GM23248 (cell line): ENCODE measurements at regions not wholly inside any gene's neighbourhood (a gene's known extent, or its start where the extent isn't known, plus 50 kb on each side); places are given as distances from the start of the nearest gene placed in this dataset.

Source experiments
- DNase-seq: peaks from one replicate; pipeline ENCODE4 v3.0.0-alpha.2; 2015
- H2AFZ ChIP-seq: fragments of 200-600 bp; sonication (generic); 2 replicates; pipeline ENCODE4 v1.6.1; 2016; ENCODE audit warnings: antibody characterized with exemption
- H3F3A ChIP-seq: fragments of 200-600 bp; sonication (generic); 2 replicates; pipeline ENCODE4 v1.6.1; 2016; ENCODE audit warnings: mild to moderate bottlenecking, antibody characterized with exemption, mixed run types; ENCODE audit not compliant: insufficient read depth
- H3K27ac ChIP-seq: fragments of 200-600 bp; sonication (generic); 2 replicates; pipeline ENCODE4 v1.5.1; 2016; ENCODE audit warnings: mild to moderate bottlenecking
- H3K27me3 ChIP-seq: fragments of 200-600 bp; sonication (generic); replicated peaks from 2 replicates; pipeline ENCODE4 v1.6.1; 2016; ENCODE audit warnings: mild to moderate bottlenecking; ENCODE audit not compliant: insufficient read depth
- H3K36me3 ChIP-seq: fragments of 200-600 bp; sonication (generic); 2 replicates; pipeline ENCODE4 v1.6.1; 2016; ENCODE audit warnings: low read depth, mild to moderate bottlenecking
- H3K4me1 ChIP-seq: fragments of 200-600 bp; sonication (generic); 2 replicates; pipeline ENCODE4 v1.6.1; 2016; ENCODE audit warnings: mild to moderate bottlenecking; ENCODE audit not compliant: insufficient read depth
- H3K4me2 ChIP-seq: fragments of 200-600 bp; sonication (generic); one replicate; pipeline ENCODE4 v1.6.1; 2016; ENCODE audit warnings: mild to moderate bottlenecking; ENCODE audit not compliant: unreplicated experiment
- H3K4me3 ChIP-seq: fragments of 200-600 bp; sonication (generic); 2 replicates; pipeline ENCODE4 v1.5.1; 2016; ENCODE audit warnings: mild to moderate bottlenecking
- H3K79me2 ChIP-seq: fragments of 200-600 bp; sonication (generic); 2 replicates; pipeline ENCODE4 v1.6.1; 2016; ENCODE audit warnings: mild to moderate bottlenecking; ENCODE audit not compliant: insufficient read depth
- H3K9ac ChIP-seq: fragments of 200-600 bp; sonication (generic); 2 replicates; pipeline ENCODE4 v1.6.1; 2016; ENCODE audit warnings: mild to moderate bottlenecking
- H3K9me2 ChIP-seq: fragments of 200-600 bp; sonication (generic); 2 replicates; pipeline ENCODE4 v1.6.1; 2016; ENCODE audit warnings: mixed run types, mild to moderate bottlenecking, moderate library complexity; ENCODE audit not compliant: insufficient read depth
- H3K9me3 ChIP-seq: fragments of 200-600 bp; sonication (generic); one replicate; pipeline ENCODE4 v1.6.1; 2017; ENCODE audit warnings: low read depth
- H4K20me1 ChIP-seq: fragments of 200-600 bp; sonication (generic); 2 replicates; pipeline ENCODE4 v1.6.0; 2016; ENCODE audit not compliant: insufficient read depth
- EZH2 ChIP-seq: fragments of 200-600 bp; sonication (generic); IDR thresholded peaks from 2 replicates; pipeline ENCODE4 v1.6.1; 2018; ENCODE audit warnings: antibody characterized with exemption, mild to moderate bottlenecking; ENCODE audit not compliant: insufficient read depth, poor library complexity, severe bottlenecking
- EZH2phosphoT487 ChIP-seq: fragments of 200-600 bp; sonication (generic); IDR thresholded peaks from 2 replicates; pipeline ENCODE4 v1.6.1; 2018; ENCODE audit warnings: antibody characterized with exemption, moderate library complexity, mild to moderate bottlenecking, low read depth; ENCODE audit not compliant: insufficient read depth
- WGBS, 2 experiments: methylation state at CpG; one replicate each; pipeline ENCODE4 v1.1.6; 2015 to 2017; ENCODE audit warnings: low lambda C conversion rate in 2 of 2, low coverage in 1 of 2; ENCODE audit errors: missing lambda C conversion rate in 2 of 2; 5-methylcytosine and 5-hydroxymethylcytosine counted together
- in situ Hi-C: fragments of 300-500 bp; cut with MboI; formaldehyde crosslinking; loops from 2 replicates; pipeline ENCODE4 v1.15.0; 2020

DNA sequence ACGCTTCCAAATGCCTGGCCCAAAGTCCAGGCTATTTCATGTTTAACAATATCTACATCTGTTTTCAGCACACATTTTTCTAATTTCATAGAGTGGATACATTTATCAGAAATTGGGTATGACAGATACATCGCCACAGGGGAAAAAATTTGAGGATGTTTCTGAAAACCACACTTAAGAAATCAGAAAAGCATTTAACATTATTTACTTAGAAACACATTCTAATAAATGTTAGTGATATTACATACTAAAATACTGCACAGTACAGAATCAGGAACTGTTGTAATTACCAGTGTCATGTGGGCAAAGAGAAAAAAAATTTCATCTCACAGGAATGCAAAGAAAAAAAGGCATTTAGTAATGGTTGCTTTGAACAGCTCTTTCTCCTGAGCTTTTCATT lies 310.5 kb upstream of the KIF2A start:
- H3K9ac ChIP-seq = no peak overlapping the region
- no peak overlapping the region for H2AFZ ChIP-seq
- H3K36me3 ChIP-seq = no peaks in the 10 kb centered on the region
- H3K4me3 ChIP-seq = no peak overlapping the region
- no peak overlapping the region for H3K27ac ChIP-seq
- H4K20me1 ChIP-seq = no peaks in the 10 kb centered on the region
- no peak for DNase-seq
- H3K9me2 ChIP-seq = no peaks in the 10 kb centered on the region
- H3K4me1 ChIP-seq = peaks cover 7% of the 10 kb centered on the region; the same call in 1 of the 2 replicates
- H3K27me3 ChIP-seq = no peaks in the 10 kb centered on the region
- H3F3A ChIP-seq = no peaks in the 10 kb centered on the region; the same call in 1 of the 2 replicates
- H3K9me3 ChIP-seq = no peaks in the 10 kb centered on the region
- in situ Hi-C loops = no loop called here
- H3K4me2 ChIP-seq = no peak overlapping the region
- no peak for TF ChIP-seq EZH2phosphoT487
- TF ChIP-seq EZH2 = no peak
- no peaks in the 10 kb centered on the region for H3K79me2 ChIP-seq
- 31 to 33% methylated on average over 2 of the region's 2 CpGs for WGBS, 2 experiments

DNA sequence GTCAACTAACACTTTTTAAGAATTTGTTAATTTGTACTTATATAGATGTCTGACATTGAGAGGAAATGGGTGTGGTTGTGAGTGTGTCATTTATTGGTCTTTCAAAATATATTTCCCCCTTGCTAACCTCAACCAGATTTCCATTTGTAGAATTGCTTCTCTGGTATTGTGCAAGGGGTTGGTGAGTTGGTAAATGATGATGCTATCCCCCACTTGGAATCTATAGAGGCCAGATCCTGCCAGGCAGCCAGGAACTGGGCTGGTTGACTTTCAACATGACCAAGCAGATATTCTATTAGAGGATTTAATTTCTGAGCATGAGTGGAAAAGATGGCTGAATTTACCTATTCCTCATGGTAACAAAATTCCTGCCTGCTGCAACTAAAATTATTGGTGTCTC lies 306.6 kb upstream of the KIF2A start:
- H3K27ac ChIP-seq = no peak overlapping the region
- no peak overlapping the region for H3K4me2 ChIP-seq
- H3K79me2 ChIP-seq = no peaks in the 10 kb centered on the region
- no peak overlapping the region for H2AFZ ChIP-seq
- no peaks in the 10 kb centered on the region for H3K9me3 ChIP-seq
- in situ Hi-C loops = no loop called here
- peak; percentile 19 for DNase-seq
- no peak for TF ChIP-seq EZH2phosphoT487
- no peak for TF ChIP-seq EZH2
- H3F3A ChIP-seq = no peaks in the 10 kb centered on the region
- no peaks in the 10 kb centered on the region for H3K36me3 ChIP-seq
- H3K4me3 ChIP-seq = no peak overlapping the region
- H3K27me3 ChIP-seq = no peaks in the 10 kb centered on the region
- H3K4me1 ChIP-seq = no peaks in the 10 kb centered on the region
- H3K9me2 ChIP-seq = no peaks in the 10 kb centered on the region
- H4K20me1 ChIP-seq = no peaks in the 10 kb centered on the region
- H3K9ac ChIP-seq = no peak overlapping the region

DNA sequence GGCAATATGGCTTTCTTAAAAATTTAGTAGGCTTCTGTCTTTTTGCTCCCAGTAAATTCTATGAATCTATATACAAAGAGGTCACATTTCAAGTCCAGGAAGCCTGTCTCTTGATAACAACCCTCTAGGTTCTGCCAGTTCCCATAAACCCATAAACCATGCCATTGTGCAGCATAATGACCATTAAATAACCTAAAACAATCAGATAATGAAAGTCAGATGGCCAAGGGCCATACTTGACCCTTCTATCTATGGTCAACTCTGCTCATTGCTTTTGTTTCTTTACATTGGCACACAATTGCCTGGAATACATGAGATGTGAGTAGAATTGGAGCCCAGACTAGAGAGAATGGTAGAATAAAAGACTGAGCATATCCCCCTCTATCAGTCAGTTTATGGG lies 305.4 kb upstream of the KIF2A start:
- TF ChIP-seq EZH2phosphoT487 = no peak
- no peak for TF ChIP-seq EZH2
- Histone ChIP-seq H3K4me3 (no peak overlapping the region), H3K4me1 (no peaks in the 10 kb centered on the region)

DNA sequence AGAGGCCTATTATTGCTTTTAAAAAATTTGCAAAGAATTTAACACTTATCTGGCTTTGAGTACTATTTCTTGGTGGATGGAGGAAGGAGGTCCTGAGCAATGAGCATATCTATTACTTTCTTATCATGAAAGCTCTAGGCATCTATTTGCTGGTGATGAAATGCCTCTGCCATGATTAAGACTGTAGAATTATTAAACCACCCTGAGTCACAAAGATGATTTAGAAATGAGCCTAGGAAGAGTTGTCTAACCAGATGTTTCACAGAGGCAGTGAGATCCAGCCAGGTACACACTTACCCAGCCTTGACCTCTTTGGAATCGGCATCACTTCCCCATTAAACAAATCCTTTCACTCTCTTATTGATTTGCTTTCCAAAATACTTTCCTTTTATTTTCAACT lies 304.4 kb upstream of the KIF2A start:
- H3K9me2 ChIP-seq = no peaks in the 10 kb centered on the region
- H3K9me3 ChIP-seq = no peaks in the 10 kb centered on the region
- H3K36me3 ChIP-seq = no peaks in the 10 kb centered on the region
- TF ChIP-seq EZH2 (no peak), EZH2phosphoT487 (no peak)
- H3K79me2 ChIP-seq = no peaks in the 10 kb centered on the region
- H3K4me3 ChIP-seq = no peak overlapping the region
- H3K9ac ChIP-seq = no peak overlapping the region
- H4K20me1 ChIP-seq = no peaks in the 10 kb centered on the region
- no peaks in the 10 kb centered on the region for H3K27me3 ChIP-seq
- H3F3A ChIP-seq = no peaks in the 10 kb centered on the region
- in situ Hi-C loops = no loop called here
- H3K4me2 ChIP-seq = no peak overlapping the region
- H2AFZ ChIP-seq = no peak overlapping the region
- no peaks in the 10 kb centered on the region for H3K4me1 ChIP-seq
- no peak overlapping the region for H3K27ac ChIP-seq
- no peak for DNase-seq
- WGBS, 2 experiments = 0 to 13% methylated on average over 1 of the region's 1 CpG

More for the DNA sequence above, 305.4 kb upstream of the KIF2A start:
- H3F3A ChIP-seq = no peaks in the 10 kb centered on the region
- no peaks in the 10 kb centered on the region for H4K20me1 ChIP-seq
- H3K4me2 ChIP-seq = no peak overlapping the region
- no peaks in the 10 kb centered on the region for H3K79me2 ChIP-seq
- no peaks in the 10 kb centered on the region for H3K9me3 ChIP-seq
- no peak for DNase-seq
- H3K9me2 ChIP-seq = no peaks in the 10 kb centered on the region
- H3K9ac ChIP-seq = no peak overlapping the region
- in situ Hi-C loops = no loop called here
- H3K27ac ChIP-seq = no peak overlapping the region
- no peaks in the 10 kb centered on the region for H3K36me3 ChIP-seq
- H2AFZ ChIP-seq = no peak overlapping the region
- no peaks in the 10 kb centered on the region for H3K27me3 ChIP-seq

DNA sequence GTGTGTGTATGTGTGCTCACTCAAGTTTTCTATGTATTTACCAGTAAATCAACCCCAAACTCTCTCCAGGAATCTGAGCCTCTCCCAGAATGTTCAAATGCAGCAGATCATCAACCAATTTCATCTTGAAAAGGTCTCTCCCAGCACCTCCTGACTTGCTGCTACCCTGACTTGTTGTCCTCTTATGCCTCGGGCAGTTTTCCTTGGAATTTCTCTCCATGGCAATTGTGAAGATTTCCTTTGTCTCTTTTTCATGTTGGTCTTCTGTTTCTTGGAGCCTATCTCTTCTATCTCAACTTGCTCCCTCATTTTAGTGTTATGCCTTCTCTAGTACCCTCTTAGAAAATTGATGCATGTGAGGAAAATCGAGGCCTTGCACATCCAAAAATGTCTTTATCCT lies 303.6 kb upstream of the KIF2A start:
- Histone ChIP-seq H3F3A (no peaks in the 10 kb centered on the region), H2AFZ (no peak overlapping the region), H3K36me3 (no peaks in the 10 kb centered on the region), H3K27me3 (no peaks in the 10 kb centered on the region), H3K9ac (no peak overlapping the region), H3K4me3 (no peak overlapping the region), H3K4me2 (no peak overlapping the region), H3K27ac (no peak overlapping the region), H4K20me1 (no peaks in the 10 kb centered on the region), H3K9me3 (no peaks in the 10 kb centered on the region), H3K4me1 (no peaks in the 10 kb centered on the region), H3K79me2 (no peaks in the 10 kb centered on the region), H3K9me2 (no peaks in the 10 kb centered on the region)
- in situ Hi-C loops = no loop called here
- no peak for DNase-seq
- WGBS, 2 experiments = 13 to 28% methylated on average over 2 of the region's 2 CpGs
- TF ChIP-seq EZH2phosphoT487 = no peak
- no peak for TF ChIP-seq EZH2
